GDM1 (cell line): ENCODE measurements at regions not wholly inside any gene's neighbourhood (a gene's known extent, or its start where the extent isn't known, plus 50 kb on each side); places are given as distances from the start of the nearest gene placed in this dataset.

Experiments used
- DNase-seq: peaks from one replicate; lab custom pipeline; 2025; lab: John Stamatoyannopoulos, UW

DNA sequence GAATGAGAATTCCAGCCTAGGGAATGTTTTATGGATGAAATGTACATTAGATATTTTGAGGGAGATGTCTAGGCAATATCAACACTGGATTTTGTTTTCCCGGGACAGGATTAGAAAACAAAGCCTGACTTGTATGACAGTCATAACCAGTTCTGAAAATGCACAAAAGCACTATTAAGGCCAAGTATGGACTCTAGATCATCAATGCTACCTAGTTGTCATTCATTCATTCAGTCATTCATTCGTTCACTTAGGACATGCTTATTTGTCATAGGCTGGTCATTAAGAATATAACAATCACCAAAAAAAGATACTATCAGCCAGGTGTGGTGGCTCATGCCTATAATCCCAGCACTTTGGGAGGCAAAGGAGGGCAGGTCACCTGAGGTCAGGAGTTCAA, 511.2 kb downstream of the CMPK2 start:
- DNase-seq: no peak

DNA sequence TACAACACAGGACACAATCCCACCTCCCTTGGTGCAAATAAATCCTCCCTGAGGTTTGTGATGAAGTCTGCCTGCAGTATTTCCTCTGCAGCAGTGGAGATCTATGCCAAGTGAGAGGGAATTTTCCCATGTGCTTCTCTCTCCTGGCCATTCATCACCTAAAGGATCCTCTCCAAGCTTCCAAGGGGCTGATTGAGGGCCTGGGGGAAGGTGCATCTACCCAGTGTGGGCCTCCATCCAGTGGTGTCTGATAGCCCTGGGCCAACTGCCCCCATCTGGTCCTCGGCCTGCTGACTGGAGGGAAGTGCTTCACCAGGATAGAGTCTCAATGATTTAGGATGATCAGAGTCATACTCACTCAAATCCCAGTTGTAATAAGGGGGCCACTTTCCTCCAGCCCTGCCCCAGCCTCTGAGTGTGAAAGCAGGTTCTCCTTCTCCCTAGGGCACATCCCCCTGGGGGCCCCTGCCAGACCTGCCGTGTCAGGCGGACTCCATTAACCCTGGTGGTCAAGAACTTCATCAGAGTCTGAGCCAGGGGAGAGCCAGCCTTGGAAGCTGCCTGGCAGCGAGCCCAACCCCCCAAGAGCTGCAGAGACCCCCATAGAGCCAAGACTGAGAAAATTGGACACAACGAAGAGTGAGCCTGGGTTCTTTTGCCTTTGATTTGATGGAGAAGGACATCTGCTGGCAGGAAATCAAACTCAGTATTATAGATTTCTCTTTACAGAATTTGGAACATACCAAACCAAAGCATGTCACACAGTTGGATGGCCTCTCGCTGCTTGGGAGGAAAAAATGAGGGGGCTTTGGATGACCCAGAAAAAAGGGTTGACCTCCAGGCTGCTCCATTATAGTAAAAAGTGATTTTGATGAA, 509.6 kb downstream of the CMPK2 start:
- no peak for DNase-seq

DNA sequence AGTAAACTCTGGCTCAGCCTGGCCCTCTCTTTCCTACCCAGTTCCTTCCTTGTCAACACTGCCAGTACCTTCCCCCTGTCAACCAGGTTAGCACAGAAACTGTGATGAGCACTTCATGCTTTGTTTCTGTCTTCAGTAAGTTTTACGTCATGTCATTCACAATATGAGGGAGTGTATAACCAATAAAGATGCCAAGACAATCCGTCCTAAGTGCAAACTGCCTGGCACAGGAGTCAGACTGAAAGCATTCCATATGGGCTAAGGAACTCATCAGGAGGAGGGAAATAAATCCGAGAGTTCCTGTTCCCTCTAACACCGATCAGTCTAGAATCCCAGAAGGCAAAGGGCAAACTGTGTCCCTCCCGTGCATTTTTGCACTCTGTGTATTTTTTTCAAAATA, 507.2 kb downstream of the CMPK2 start:
- no peak for DNase-seq

DNA sequence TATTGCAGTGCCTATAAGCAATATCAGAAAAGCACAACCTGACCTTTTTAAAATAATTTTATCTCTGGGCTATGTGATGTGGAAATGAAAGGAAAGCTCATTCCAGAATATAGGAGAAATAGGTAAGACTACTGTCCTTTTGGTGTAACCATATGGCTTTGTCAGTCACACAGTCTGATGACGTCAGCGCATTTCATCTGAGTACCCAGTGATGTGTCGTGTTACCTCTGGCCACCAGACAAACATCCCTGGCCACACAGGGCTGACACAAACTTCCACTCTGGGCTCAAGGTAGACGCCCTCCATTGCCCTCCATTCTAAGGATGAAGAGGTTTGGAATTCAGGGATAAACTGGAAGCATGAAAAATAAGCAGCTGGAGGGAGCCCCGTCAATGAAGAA, 506.7 kb downstream of the CMPK2 start:
- no peak for DNase-seq

DNA sequence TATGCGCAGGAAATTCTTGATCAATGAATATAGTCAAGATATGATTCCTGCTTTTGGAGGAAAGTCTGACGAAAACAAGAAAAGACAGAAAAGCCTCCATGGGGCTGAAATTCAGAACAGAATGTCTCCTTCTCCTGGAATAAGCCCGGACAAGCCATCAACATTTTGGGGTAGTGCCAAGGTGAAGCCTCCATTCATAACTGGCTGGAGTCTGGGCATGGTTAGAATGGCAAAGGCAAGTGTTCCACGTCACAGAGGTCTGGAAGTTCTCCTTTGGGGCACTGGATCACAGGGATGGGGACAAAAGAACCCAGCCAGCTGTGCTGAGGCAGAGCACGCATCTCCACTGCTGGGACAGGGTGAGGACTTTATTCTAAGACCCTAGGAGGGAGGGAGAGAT, 505.7 kb downstream of the CMPK2 start:
- DNase-seq: no peak

DNA sequence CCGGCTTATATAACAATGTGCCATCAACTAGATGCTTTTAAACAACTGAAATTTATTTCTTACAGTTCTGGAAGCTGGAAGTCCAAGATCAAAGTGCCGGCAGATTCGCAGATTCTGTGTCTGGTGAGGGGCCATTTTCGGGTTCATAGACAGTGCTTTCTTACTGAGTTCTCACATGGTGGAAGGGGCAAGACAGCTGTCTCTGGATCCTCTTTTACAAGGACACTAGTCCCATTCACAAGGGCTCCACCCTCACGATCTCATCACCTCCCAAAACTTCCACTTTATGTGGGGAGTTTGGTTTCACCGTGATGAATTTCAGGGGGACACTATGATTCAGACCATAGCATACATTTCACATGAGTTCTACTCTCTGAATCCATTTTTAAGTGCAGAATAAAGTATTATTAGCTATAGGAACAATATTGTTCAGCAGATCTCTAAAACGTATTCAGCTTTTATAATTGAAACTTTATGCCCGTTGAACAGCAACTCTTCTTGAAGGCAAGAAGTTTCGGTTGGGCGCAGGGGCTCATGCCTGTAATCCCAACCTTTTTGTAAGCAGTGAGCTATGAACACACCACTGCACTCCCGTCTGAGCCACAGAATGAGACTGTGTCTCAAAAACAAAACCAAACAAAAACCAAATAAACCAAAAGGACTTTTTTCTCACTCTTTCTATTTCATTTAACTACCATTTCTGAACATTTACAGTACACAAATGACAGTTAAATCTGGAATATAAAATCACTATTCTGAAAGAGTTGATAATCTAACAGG, 502.8 kb downstream of the CMPK2 start:
- no peak for DNase-seq

DNA sequence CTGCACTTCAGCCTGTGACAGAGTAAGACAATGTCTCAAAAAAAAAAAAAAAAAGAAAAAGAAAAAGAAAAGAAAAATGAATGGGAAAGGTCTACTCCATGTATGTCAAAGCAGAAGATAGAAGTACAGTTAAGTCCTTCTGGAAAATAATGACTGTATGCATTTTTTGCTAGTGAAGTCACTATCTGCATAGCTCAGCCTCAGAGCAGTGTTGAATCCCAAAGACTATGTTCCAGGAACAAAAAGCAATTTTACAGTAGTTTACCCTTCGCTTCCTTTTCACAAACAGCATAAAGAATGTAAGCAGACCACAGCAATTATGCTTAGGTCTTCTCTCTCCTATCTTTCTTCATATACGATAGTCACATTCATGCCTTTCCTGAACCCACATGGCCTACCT, 497.4 kb downstream of the CMPK2 start:
- no peak for DNase-seq

DNA sequence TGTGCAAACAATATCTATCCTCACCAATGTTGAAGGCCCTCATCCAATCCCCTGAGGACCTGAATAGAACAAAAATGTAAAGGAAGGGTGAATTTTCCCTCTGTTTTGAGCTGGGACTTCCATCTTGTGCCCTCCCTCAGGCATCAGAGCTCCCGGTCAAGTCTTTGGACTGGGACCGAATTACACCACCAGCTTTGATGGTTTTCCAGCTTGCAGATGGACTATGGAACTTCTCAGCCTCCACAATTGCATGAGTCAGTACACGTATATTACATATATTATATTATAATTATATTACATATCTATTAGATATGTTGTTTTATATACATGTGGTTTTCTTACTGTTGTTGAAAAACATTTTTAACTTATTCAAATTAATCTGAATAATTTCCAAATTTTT, 496.4 kb downstream of the CMPK2 start:
- no peak for DNase-seq

DNA sequence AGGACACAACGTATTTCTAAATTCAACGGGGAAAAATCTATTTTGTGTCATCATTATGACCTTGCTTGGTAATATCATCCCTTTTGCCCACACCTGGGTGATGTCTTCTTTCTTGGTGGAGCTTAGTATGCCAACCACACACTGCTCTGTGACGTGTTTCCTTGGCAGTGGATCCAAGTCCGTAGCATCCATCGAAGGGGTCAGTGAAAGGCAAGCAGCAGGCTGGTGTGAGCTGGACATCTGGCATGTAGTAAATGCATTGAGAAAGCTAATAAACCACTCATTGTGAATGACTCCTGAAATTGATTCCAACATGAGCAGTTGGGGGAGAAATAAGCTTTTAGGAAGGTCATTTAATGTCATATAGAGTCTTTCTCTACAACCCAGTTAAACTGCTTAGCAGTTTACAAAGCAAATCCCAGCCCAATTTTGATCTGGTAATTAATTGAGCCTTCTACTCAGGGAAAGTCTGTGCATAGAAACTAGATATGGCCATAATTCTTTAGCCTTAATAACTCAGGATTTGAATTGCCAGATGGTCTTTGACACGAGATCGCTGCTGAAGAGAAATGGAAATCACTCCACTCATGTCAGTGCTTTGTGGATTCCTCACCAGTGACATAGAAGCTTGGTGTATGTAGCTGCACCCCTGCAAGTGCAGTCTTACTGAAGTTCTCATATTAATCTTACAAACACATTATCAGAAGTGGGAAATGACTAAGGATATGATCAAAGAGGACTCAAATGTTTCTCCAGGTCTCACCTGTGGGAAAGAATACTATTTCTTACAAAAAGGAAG, 494.8 kb downstream of the CMPK2 start:
- DNase-seq: no peak

DNA sequence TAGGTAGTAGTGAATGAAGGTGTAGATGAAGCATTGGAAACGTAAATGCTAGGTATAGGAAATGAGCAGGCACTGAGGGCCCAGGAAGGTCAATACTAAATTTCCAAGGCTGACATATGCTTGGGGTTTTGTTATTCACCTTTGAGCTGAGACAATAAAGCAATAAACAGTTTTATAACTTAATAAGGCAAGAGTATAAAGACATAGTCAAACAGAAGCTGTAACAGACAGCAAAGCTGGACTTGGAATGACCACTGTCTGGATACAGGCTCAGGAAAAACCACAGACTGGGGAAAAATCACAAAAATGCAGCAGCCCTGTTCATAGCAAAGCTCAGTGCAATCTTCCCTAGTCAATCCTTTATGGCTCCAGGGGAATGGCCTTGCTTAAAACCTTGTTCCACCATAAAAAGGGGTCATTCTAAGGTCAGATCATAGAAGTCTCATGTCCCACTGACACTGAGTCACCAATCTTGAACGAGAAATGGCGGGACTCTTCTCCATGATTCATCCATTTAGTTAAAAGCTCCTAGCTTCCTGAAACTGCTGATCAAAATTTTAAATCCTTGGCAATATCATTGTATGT, 493.3 kb downstream of the CMPK2 start:
- DNase-seq: no peak

DNA sequence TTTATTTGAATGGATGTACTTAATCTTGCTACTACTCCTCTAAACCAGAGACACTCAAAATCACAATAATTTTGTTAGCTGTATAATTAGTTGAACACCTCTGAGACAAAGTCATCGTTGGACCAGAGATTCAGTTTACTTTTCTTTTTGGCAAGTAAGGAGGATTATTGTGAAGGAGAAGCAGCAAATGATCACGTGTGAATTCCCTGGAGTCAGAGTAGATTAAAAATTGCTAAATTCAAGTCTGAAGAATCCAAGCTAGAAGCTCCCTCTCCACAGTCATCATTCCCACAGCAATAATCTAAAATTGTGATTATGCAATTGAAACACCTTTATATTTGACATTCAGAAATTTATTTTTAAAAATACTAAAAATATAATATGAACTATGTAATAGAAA, 484.4 kb downstream of the CMPK2 start:
- no peak for DNase-seq

DNA sequence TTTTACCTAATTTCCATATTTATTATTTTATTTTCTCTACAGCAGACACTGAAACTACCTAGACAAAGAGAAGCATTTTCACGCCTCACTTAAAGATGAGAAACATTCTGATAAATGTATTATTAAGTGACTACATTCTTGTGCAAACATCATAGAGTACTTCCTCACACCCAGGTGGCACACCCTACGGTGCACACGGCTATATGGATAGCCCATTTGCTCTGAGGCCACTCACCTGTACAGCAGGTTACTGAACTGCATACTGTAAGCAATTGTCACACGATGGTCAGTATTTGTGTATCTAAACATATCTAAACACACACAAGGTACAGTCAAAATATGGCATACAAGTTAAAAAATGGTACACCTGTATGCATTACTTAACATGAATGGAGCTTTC, 481.4 kb downstream of the CMPK2 start:
- no peak for DNase-seq

DNA sequence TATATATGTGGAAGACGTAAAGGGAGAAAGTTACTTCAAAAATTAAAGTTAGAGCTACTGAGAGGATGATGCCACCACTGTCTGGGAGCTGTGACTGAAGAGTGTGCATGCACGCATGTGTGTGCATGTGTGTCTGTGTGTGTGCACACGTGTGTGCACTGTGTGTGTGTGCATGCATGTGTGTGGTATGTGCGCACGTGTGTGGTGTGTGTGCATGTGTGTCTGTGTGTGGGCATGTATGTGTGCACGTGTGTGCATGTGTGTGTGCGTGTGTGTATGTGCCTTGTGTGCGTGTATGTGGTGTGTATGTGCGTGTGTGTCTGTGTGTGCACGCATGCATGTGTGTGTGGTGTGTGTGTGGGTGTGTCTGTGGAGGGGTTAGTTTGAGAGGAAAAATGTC, 473.4 kb downstream of the CMPK2 start:
- no peak for DNase-seq

DNA sequence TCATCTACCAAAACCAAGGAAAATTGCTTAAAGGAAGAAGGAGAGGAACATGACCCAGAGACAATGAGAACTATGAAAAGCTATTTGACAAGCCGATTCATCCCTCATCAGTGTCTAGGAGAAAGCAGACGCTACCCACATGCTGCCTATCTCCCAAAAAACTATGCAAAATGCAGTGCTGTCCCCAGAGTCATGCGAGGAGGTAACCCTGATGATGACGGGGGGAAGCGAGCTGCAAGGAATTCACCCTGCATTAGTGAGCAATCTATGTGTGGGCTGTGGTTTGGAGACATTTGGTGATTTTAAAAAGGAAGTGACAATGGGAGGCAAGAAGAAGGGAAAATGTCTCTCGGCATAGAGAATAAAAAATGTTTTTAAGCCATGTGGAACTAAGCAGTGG, 472.7 kb downstream of the CMPK2 start:
- DNase-seq: no peak

DNA sequence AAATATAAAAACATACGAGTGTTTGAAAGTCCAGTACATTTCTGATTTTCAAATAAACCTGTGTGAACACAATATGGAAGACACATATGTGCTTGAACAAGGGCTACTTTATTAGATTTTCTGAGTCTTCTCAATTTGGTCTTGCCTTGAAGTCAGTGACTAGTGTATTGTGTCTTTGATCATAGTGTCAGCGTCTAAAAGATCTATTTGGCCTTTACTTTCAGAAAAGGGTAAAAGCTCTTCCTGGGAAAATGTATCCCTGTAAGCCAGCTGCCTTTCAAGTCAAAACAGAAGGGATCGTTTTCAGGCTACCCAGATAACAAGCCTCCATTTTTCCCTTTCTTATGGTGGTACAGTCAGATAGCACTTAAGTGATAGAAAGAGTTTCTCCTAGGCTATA, 471.9 kb downstream of the CMPK2 start:
- DNase-seq: no peak

DNA sequence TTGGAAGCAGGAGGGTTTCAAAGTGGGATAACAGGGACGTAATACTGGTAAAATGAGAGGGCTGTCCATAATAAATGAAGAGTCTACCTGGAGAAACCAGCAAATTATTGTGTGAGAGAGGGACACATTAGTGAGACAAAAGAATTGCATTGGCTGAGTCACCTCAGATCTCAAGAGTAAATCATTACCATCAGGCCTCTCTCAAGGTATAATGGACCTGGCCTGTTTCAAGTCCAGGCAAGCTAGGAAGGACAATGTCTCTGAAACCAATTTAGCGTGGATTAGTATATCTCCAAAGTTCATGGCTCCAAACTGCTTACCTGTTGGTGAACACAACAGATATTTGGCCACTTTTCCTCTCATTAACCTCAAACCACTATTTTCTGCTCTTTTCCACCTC, 471.4 kb downstream of the CMPK2 start:
- DNase-seq: no peak

DNA sequence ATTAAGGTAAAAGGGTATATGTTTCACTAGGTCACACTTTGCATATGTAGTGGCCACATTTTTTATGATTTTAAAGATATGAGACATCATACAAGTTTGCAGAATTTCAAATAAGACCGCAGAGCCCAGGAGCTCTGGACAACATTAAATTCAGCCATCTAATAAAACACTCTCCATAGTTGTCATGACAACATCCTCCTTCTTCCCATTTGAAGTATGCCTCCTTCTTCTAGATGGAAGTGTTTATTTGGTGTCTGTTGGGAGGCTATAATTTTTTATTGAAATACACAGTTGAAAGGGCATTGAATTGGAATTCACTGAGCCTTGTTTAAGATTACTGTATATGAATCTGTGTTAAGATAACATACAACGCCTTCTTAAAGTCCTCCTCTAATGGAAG, 467.3 kb downstream of the CMPK2 start:
- DNase-seq: no peak

DNA sequence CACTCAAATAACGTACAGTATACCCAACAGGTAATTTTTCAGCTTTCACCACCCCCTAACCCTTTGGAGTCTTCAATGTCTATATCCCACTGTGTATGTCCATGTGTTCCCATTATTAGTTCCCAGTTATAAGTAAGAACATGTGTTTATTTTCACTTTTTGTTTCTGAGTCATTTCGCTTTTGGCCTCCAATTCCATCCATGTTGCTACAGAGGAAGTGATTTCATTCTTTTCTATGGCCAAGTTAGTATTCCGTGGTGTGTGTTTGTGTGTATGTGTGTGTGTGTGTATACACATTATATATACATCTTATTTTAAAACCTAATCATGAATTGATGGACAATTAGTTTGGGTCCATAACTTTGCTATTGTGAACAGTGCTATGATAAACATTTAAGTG, 464.4 kb downstream of the CMPK2 start:
- no peak for DNase-seq

DNA sequence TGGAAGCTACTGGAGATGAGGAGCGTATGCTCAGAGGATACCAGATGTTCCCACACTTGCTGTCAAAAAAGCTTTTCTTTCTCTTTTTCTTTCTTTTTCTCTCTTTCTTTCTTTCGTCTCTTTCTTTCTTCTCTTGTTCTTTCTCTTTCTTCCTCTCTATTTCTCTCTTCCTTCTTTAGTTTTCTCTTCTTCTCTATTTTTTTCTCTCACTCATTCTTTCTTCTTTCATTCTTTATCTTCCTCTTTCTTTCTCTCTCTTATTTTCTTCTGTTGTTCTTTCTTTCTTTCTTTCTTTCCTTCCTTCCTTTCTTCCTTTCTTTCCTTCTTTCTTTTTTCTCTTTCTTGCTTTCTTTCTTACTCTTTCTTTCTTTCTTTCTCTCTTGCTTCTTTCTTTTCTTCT, 457.6 kb downstream of the CMPK2 start:
- no peak for DNase-seq

DNA sequence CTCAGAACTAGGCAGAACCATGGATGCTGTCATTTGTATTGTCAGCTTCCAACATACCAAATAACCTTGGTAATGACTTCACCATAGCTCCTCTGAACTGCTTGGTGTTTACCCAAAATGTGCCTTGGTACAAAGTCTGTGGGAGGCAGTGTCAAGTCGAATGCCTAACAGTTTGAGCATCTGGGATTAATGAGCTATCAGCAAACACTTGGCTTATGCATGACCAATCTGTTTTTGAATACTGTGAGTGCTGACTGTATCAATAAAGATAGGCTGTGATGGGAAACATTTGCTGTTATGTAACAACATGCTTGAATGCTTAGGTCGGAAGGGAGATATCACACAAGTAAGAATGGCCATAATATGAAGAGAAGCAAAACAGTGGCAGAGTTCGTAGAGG, 455.4 kb downstream of the CMPK2 start:
- DNase-seq: no peak

DNA sequence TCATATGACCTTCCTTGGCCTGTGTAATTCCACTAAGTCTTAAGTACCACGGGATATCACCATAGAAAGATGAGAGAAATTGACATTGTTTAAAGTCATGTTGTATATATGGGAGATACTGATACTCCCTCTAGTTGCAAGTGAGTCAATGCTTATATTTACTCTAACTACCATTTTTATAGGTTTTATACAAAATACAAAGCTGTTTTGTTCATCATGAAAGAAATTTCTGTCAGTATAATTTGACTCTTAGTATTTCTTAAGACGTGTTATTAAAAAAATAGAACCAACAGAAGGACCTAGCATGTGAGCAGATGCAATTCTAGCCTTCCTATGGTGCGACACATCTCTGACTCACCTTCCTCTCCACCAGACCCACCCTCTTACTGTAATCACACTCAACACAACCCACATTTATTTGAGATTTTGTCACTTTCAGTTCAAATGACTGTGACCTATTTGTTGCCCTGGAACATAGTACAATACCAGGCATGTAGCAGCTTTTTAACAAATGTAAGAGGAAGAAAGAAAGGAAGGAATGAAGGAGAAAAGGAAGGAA, 453.1 kb downstream of the CMPK2 start:
- no peak for DNase-seq

DNA sequence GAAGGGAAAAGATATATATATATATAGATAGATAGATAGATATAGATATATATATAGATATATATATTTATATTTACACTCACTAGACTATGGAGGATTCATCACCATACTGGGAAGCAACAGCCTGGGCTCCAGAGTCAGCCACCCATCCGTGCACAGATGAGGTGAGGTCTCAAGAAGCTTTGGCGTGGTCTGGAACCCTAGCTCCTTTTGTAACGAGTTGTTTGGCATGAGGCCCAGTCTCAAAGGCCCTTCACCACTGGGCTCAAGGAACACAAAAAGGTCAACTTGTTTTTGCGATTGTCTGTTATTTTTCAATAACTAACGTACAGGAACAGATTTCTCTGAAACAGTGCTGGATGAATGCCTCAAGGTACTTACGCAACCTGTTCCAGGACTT, 448.7 kb downstream of the CMPK2 start:
- no peak for DNase-seq
